ENCODE measurements at regions not wholly inside any gene's neighbourhood (a gene's known extent, or its start where the extent isn't known, plus 50 kb on each side); places are given as distances from the start of the nearest gene placed in this dataset.

GRCh38 chr1:234542211-234542850 is 63.4 kb upstream of the TARBP1 start:
- no peak for TF ChIP-seq POLR2A (IDR thresholded peaks at IDR 0.05)
- peak; percentile 72 for TF ChIP-seq POLR2AphosphoS5 (IDR thresholded peaks at IDR 0.05)

All from prostate gland (tissue), 1 donor.